ENCODE measurements at regions not wholly inside any gene's neighbourhood (a gene's known extent, or its start where the extent isn't known, plus 50 kb on each side); places are given as distances from the start of the nearest gene placed in this dataset.
"Not testable (repeated sequence)": the region's sequence is repeated elsewhere in the genome, so short reads cannot be mapped to it uniquely, and the experiment has no call there.

DNA sequence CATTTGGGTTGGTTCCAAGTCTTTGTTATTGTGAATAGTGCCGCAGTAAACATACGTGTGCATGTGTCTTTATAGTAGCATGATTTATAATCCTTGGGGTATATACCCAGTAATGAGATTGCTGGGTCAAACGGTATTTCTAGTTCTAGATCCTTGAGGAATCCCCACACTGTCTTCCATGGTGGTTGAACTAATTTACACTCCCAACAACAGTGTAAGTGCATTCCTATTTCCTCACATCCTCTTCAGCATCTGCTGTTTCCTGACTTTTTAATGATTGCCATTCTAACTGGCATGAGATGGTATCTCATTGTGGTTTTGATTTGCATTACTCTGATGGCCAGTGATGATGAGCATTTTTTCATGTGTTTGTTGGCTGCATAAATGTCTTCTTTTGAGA, 580.3 kb upstream of the CLINT1 start:
- DNase-seq = not testable (repeated sequence)

DNA sequence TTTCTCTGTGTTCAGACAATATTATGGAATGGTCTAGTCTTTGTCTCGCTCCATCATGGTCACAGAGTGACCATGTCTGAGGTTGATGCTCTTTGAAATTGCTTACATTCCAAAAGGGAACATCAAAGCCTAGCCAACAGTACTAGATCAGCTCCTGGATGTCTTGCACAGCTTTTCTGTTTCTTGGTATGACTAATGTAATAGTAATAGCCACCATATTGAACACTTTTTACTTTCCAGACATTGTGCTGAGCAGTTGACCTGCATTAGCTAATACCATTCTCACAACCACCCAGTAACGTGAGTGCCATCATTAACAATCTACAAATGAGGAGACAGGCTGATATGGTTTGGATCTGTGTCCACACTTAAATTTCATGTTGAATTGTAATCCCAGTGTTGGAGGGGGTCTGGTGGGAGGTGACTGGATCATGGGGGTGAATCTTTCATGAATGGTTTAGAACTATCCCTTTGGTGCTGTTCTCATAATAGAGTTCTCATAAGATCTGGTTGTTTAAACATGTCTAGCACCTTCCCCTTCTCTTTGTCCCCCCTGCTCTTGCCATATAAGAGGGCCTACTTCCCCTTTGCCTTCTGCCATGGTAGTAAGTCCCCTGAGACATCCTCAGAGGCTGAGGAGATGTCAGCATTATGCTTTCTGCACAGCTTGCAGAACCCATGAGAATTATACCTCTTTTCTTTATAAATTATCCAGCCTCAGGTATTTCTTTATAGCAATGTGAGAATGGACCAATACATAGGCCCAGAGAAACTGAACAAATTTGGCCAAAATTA, 577.5 kb upstream of the CLINT1 start:
- no peak for DNase-seq

DNA sequence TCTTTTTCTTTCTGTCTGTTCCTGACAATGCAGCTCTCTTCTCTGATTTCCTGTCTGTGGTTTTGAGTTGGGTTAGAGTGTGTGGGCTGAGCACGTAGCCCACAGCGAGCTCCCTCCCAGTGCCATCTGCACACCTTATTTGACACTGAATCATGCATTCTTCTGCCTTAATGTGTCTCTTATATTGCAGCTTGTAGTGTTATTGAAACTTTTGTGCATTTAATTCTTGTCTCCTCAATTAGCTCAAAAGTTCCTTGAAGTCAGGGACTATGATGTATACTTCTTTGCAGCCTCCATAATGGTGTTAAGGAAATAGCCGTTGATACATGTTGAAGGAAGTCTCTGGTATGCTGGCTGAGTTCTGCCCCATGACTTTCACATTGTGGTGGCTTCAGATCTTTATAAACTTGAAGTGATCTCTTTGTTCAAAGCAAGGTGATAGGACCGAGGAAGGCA, 576.2 kb upstream of the CLINT1 start:
- no peak for DNase-seq

GRCh38 chr5:158434749-158435148, 575.8 kb upstream of the CLINT1 start:
- DNase-seq = no peak

- DNase-seq = no peak
Measured at GRCh38 chr5:158433634-158434033, 574.7 kb upstream of the CLINT1 start.

GRCh38 chr5:158431369-158432029, 572.6 kb upstream of the CLINT1 start:
- DNase-seq = peak; percentile 81

DNA sequence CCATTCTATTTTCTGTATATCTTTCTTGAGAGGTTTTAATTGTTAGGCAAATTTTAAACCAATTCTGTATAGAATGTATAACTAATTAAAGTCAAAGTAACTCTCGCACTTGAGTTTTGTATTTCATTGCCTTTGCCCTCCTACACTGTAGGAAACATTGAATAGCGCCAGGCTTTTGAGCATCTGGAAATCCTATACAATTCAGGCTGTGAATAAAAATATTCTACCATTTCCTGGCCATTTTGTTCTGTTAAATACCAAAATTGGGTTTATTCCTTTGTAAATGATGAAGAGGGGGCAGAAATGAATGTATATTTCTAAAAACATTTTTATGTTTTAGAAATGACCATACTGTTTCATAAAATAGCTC, 571.8 kb upstream of the CLINT1 start:
- DNase-seq = no peak

- DNase-seq = no peak
Measured at GRCh38 chr5:158430166-158430797, 571.3 kb upstream of the CLINT1 start.

DNA sequence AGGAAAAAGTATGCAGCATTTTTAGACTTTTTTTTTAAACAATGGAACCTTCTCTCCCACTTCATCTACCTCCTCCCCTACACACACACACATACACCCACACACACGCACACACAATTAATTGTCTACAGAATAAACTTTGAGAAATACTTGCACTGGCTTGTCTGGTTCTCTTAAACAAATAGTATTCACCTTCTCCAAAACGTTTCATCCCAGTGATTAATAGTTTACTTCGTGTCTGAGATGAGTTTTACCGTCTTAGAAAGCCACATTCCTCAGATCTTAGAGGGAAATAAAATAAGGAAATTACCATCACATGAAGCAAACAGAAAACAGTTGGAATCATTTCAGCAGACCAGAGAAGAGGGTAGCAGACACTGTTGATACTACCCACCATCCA, 570.6 kb upstream of the CLINT1 start:
- DNase-seq = no peak

- DNase-seq = peak; percentile 83
Measured at GRCh38 chr5:158423623-158424200, 564.8 kb upstream of the CLINT1 start.

GRCh38 chr5:158422653-158423515, 563.9 kb upstream of the CLINT1 start:
- DNase-seq = peak; percentile 43

DNA sequence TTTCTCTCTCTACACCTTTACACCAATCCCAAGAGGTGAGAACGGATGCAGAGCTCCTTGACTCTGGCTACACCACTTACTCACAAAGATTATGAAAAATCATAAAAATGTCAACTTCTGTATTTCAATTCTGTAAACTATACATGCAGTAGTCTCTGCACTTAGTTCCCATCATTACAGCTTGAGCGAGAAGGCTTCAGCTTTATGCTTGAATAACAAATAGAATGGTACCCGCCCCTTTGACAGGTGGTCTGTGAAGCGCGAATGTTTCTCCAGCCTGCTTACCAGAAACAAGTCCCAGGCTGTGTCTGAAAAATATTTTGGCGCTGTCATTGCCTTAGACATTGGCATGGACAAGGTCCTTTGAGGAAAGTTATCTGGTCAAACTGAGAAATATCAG, 562.4 kb upstream of the CLINT1 start:
- DNase-seq = no peak

GRCh38 chr5:158419186-158419585, 560.2 kb upstream of the CLINT1 start:
- no peak for DNase-seq

GRCh38 chr5:158414780-158415179, 555.8 kb upstream of the CLINT1 start:
- no peak for DNase-seq

GRCh38 chr5:158414333-158414762, 555.4 kb upstream of the CLINT1 start:
- no peak for DNase-seq

GRCh38 chr5:158413122-158413680, 554.3 kb upstream of the CLINT1 start:
- DNase-seq = no peak

GRCh38 chr5:158410976-158411375, 552.0 kb upstream of the CLINT1 start:
- no peak for DNase-seq

- no peak for DNase-seq
Measured at GRCh38 chr5:158409507-158409906, 550.6 kb upstream of the CLINT1 start.

DNA sequence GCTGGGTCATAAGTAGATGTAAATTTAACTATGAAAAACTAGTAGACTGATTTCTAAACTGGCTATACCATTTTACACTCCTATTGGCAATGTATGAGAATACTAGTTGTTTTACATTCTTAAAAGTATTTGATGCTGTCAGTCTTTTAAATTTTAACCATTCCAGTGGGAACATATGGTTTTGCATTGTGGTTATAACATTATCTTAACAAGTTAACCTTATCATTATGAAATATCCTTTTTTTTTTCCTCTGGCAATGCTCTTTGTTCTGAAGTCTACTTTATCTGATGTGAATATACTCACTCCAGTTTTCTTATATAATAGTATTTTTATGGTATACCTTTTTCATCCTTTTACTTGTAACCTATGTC, 548.9 kb upstream of the CLINT1 start:
- DNase-seq = no peak

DNA sequence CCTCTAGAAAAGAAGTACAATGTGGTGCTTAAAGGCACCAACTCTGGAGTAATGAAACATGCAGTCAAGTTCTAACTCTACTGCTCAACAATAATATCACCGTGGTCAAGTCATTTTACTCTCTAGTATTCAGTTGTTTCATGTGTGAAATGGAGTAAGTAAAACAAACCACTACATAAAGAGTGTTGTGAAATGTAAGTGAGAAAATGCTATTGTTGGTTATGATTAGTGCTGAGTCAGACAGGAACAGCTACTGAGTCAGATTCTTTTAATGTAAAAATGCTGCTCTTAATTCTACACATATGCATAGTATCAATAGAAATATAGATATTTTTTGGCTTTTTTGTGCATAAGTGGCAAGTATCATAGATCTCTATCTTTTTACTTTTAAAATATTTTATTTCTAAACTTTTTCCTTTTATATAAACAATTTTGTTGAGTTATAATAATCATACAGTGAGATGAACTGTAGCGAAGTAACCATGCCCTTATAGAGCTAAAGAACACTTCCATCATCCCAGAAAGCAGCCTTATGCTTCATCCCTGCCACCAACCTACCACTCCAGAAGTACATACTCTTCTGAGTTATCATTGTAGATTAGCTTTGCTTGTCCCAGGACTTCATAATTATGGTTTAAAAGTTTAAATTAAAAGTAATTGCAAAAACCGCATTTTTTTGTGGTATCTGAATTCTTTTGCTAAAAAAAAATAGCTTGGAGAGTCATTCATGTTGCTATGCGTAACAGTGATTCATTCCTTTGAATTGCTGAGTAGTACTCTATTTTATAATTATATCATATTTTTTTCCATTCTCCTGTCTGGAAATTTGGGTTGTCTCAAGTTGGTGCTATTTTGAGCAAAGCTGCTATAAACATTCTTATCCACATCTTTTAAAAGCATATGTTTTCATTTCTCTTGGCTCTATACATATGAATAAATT, 548.2 kb upstream of the CLINT1 start:
- no peak for DNase-seq

All from tongue (tissue), 1 donor.